22Rv1 (cell line): ENCODE measurements at regions not wholly inside any gene's neighbourhood (a gene's known extent, or its start where the extent isn't known, plus 50 kb on each side); places are given as distances from the start of the nearest gene placed in this dataset.

ENCODE experiments used
- H3K27ac ChIP-seq: fragments of 450-650 bp; 2 replicates; pipeline ENCODE4 v1.5.1; 2017
- CTCF ChIP-seq: fragments of 450-650 bp; IDR thresholded peaks from 2 replicates; pipeline ENCODE4 v1.5.1; 2017; ENCODE audit warnings: mild to moderate bottlenecking
- ZFX ChIP-seq: fragments of 450-650 bp; IDR thresholded peaks from 2 replicates; pipeline ENCODE4 v1.6.1; 2017; ENCODE audit warnings: antibody characterized with exemption, borderline replicate concordance

GRCh38 chrX:8253096-8253495 is 82.0 kb upstream of the VCX2 start:
- no peak overlapping the region for H3K27ac ChIP-seq
- no peak for TF ChIP-seq CTCF
- no peak for TF ChIP-seq ZFX

GRCh38 chrX:8254401-8254800 is 83.3 kb upstream of the VCX2 start:
- no peak for TF ChIP-seq ZFX
- no peak for TF ChIP-seq CTCF

GRCh38 chrX:8272821-8273220 is 101.8 kb upstream of the VCX2 start:
- H3K27ac ChIP-seq = no peak overlapping the region
- no peak for TF ChIP-seq CTCF
- no peak for TF ChIP-seq ZFX

More at GRCh38 chrX:8254401-8254800, 83.3 kb upstream of the VCX2 start:
- H3K27ac ChIP-seq = no peak overlapping the region

- no peak overlapping the region for H3K27ac ChIP-seq
- TF ChIP-seq CTCF (no peak), ZFX (no peak)
Measured at GRCh38 chrX:8273451-8273895, 102.4 kb upstream of the VCX2 start.

- no peak overlapping the region for H3K27ac ChIP-seq
- TF ChIP-seq ZFX (no peak), CTCF (no peak)
Measured at GRCh38 chrX:8274170-8274569, 103.1 kb upstream of the VCX2 start.

GRCh38 chrX:8278557-8278956 is 107.5 kb upstream of the VCX2 start:
- TF ChIP-seq CTCF = no peak
- no peak for TF ChIP-seq ZFX
- no peak overlapping the region for H3K27ac ChIP-seq

GRCh38 chrX:8279323-8279722 is 108.3 kb upstream of the VCX2 start:
- H3K27ac ChIP-seq = no peak overlapping the region
- TF ChIP-seq CTCF = no peak
- no peak for TF ChIP-seq ZFX
